ENCODE measurements at regions not wholly inside any gene's neighbourhood (a gene's known extent, or its start where the extent isn't known, plus 50 kb on each side); places are given as distances from the start of the nearest gene placed in this dataset.
"Not testable (repeated sequence)": the region's sequence is repeated elsewhere in the genome, so short reads cannot be mapped to it uniquely, and the experiment has no call there.

GRCh38 chr7:96770758-96771157 lies 61.1 kb upstream of the SEM1 start:
- no peak for DNase-seq

GRCh38 chr7:96772139-96772694 lies 62.6 kb upstream of the SEM1 start:
- no peak for DNase-seq

- no peak for DNase-seq
These were observed 63.8 kb upstream of the SEM1 start for GRCh38 chr7:96773483-96773882.

GRCh38 chr7:96774358-96774757 lies 64.7 kb upstream of the SEM1 start:
- no peak for DNase-seq

- DNase-seq: no peak
These were observed 65.4 kb upstream of the SEM1 start for GRCh38 chr7:96775046-96775445.

- no peak for DNase-seq
These were observed 68.6 kb upstream of the SEM1 start for GRCh38 chr7:96778263-96778662.

- no peak for DNase-seq
These were observed 72.3 kb upstream of the SEM1 start for GRCh38 chr7:96781919-96782318.

- not testable (repeated sequence) for DNase-seq
These were observed 73.1 kb upstream of the SEM1 start for GRCh38 chr7:96782686-96783298.

- no peak for DNase-seq
These were observed 75.0 kb upstream of the SEM1 start for GRCh38 chr7:96784597-96784996.

GRCh38 chr7:96786261-96786997 lies 76.8 kb upstream of the SEM1 start:
- DNase-seq: no peak

GRCh38 chr7:96786998-96787395 lies 77.4 kb upstream of the SEM1 start:
- no peak for DNase-seq

GRCh38 chr7:96789914-96790313 lies 80.3 kb upstream of the SEM1 start:
- peak in 1 of 4 experiments; percentile 0 for DNase-seq

- DNase-seq: no peak
These were observed 82.5 kb upstream of the SEM1 start for GRCh38 chr7:96792115-96792514.

- DNase-seq: no peak
These were observed 84.4 kb upstream of the SEM1 start for GRCh38 chr7:96794063-96794462.

- DNase-seq: no peak
These were observed 90.5 kb upstream of the SEM1 start for GRCh38 chr7:96800122-96800521.

GRCh38 chr7:96800824-96801223 lies 91.2 kb upstream of the SEM1 start:
- no peak for DNase-seq

GRCh38 chr7:96819111-96819700 lies 109.6 kb upstream of the SEM1 start:
- no peak for DNase-seq

GRCh38 chr7:96821131-96821530 lies 111.5 kb upstream of the SEM1 start:
- DNase-seq: not testable (repeated sequence)

- DNase-seq: no peak
These were observed 113.2 kb upstream of the SEM1 start for GRCh38 chr7:96822824-96823223.

GRCh38 chr7:96823274-96823673 lies 113.6 kb upstream of the SEM1 start:
- peak in 2 of 4 experiments; percentile 12 to 18 for DNase-seq

- DNase-seq: no peak
These were observed 115.0 kb upstream of the SEM1 start for GRCh38 chr7:96824686-96825085.

GRCh38 chr7:96825285-96825684 lies 115.6 kb upstream of the SEM1 start:
- DNase-seq: no peak

- no peak for DNase-seq
These were observed 116.4 kb upstream of the SEM1 start for GRCh38 chr7:96826089-96826488.

- DNase-seq: no peak
These were observed 118.1 kb upstream of the SEM1 start for GRCh38 chr7:96827701-96828100.
